GM12873 (cell line): ENCODE measurements at regions not wholly inside any gene's neighbourhood (a gene's known extent, or its start where the extent isn't known, plus 50 kb on each side); places are given as distances from the start of the nearest gene placed in this dataset.

ENCODE experiments used
- TF ChIP-seq, protein P1 (sequence below): IDR thresholded peaks from 2 replicates; pipeline ENCODE4 v1.5.1; 2012; ENCODE audit warnings: low read depth, mild to moderate bottlenecking, moderate library complexity, low read length, control low read depth; ENCODE audit not compliant: insufficient read depth; ENCODE audit errors: missing control alignments

DNA sequence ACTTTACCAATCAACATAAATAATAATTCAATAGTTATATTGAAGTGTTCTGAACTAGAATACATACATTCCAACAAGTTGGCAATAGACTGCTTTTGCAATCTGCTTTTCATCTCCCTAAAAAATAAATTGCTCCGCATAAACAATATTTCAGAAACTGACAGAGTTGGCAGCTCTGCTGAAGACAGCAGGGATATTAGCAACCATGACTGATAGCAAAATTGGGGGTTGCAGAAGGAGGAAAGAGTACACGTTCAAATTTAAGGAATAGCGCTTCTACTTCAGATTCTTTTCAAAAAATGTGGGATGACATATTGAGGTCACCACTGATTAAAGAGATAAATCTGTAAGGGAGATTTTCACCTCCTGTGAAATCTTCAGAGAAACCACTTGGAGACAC, 521.2 kb downstream of the DTWD2 start:
- TF ChIP-seq, protein P1, sequence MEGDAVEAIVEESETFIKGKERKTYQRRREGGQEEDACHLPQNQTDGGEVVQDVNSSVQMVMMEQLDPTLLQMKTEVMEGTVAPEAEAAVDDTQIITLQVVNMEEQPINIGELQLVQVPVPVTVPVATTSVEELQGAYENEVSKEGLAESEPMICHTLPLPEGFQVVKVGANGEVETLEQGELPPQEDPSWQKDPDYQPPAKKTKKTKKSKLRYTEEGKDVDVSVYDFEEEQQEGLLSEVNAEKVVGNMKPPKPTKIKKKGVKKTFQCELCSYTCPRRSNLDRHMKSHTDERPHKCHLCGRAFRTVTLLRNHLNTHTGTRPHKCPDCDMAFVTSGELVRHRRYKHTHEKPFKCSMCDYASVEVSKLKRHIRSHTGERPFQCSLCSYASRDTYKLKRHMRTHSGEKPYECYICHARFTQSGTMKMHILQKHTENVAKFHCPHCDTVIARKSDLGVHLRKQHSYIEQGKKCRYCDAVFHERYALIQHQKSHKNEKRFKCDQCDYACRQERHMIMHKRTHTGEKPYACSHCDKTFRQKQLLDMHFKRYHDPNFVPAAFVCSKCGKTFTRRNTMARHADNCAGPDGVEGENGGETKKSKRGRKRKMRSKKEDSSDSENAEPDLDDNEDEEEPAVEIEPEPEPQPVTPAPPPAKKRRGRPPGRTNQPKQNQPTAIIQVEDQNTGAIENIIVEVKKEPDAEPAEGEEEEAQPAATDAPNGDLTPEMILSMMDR = no peak

DNA sequence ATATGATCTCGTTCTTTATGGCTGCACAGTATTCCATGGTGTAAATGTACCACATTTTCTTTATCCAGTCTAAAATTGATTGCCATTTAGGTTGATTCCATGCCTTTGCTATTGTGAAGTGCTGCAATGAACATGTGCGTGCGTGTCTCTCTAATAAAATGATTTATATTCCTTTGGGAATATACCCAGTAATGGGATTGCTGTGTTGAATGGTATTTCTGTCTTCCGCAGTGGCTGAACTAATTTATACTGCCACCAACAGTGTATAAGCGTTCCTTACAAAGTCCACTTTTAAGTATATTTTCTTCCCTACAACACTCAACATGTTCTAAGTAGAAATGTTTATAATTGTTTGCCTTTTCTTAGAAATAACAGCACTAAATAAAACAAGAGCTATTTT, 521.9 kb downstream of the DTWD2 start:
- TF ChIP-seq, protein P1 = no peak

DNA sequence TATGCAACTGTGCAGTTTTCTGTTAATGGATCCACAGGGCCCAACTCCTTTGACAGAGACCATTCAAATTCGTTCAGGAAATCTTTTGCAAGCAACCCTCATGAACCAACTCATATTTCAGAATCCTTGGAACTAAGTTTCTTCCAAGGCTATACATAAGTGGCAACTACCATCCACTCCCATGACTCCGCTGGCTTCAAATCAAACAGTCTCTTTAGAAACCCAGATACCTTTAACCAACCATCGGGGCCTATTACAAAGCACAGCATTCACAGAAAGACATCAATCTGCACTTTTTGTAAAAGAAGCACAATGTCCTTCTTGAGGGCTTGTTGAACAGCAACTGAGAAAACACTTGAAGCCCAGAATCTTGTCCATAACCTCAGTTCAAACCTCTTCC, 526.9 kb downstream of the DTWD2 start:
- TF ChIP-seq, protein P1 = no peak

DNA sequence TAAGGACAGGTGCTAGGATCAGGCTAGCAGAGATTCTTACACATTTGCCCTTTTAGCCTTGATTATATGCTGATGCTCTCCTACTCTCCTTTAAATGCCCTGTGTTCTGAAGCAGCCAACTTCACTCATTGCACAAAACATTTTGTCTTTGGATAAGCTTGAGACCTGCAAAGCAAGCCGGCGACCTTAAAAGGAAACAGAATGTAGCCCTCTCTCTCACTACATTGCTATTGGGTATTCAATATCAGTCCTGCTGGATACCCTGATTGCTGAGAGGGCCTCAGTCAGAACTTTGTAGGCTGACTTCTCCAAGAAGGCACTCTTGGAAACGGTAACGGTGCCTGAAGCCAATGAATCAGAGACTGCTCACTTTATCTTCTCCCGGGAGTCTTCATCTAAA, 528.9 kb downstream of the DTWD2 start:
- TF ChIP-seq, protein P1 = no peak

DNA sequence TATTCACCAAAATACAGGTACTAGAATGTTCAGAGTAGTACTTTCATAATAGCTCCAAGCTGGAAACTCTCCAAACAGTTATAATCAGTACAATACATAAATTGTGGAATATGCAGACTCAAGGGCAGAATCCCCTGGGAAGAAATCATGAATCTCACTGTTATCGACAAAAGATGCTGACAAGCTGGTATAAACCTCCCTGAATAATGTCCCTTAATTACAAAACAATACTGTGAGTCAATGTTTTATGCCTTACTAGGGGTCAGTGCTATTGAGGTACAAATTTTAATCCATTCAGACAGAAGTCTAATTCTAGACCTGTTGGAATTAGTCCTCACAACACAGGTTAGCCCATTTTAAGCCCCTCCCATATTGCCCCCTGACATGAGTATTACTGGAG, 532.3 kb downstream of the DTWD2 start:
- TF ChIP-seq, protein P1 = no peak

DNA sequence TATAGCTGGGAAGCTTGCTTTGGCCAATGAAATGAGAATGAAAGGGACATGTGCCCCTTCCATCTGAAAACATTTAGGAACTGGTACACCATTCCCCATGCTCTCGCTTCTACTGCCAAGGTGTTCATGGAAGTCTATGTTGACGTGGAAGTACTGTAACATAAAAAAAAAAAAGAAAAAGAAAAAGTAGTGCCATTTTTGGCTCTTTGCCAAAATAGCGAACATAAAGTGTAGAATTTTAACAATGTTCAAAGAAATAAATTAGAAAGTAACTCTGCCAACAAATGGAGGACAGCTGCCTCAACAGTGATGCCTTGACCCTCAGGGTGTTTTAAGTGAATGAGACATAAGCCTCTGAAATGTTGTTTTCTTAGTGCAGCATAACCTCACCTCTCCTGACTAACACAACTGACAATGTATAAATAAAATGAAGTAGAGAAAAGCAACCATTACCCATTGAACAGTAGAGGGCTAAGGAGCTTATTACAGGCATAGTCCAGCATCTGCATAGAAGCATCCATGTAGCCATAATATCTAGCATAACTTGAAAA, 536.6 kb downstream of the DTWD2 start:
- TF ChIP-seq, protein P1 = no peak

DNA sequence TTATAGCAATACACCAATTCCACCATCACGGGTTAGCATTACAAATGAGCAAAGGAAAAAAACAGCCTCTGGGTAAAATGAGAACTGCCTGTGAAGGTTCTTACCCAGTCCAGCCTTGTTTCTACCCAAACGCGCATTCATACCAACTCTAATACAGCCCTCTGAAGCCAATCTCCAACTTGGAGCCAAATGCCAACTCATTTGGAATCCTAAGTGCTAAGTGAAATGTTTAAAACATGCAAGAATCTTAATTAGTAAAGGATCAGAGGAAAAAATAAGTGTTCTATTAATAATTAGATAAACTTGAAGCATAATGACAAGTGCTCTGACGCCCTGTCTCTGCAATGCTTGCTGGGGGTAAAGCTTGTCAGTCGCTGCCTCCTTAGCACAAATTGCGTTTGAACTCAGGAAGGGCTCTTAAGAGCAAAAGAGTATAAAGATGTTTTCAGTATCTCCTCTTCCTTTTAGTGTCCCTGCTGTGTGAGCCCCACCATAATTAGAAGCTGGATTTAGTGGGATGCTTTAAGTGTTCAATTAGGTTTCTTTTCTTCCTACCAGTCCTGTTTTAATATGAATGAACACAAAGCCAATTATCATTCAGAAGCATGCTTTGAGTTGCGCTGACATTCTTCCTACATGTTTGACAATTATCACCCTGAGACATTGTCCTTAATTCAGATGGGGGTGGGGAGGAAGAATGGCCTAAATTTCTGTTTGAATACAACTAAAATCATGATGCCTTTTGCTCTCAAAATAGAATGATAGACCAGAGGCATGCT, 537.6 kb downstream of the DTWD2 start:
- TF ChIP-seq, protein P1 = no peak
